ENCODE measurements at regions not wholly inside any gene's neighbourhood (a gene's known extent, or its start where the extent isn't known, plus 50 kb on each side); places are given as distances from the start of the nearest gene placed in this dataset.

DNA sequence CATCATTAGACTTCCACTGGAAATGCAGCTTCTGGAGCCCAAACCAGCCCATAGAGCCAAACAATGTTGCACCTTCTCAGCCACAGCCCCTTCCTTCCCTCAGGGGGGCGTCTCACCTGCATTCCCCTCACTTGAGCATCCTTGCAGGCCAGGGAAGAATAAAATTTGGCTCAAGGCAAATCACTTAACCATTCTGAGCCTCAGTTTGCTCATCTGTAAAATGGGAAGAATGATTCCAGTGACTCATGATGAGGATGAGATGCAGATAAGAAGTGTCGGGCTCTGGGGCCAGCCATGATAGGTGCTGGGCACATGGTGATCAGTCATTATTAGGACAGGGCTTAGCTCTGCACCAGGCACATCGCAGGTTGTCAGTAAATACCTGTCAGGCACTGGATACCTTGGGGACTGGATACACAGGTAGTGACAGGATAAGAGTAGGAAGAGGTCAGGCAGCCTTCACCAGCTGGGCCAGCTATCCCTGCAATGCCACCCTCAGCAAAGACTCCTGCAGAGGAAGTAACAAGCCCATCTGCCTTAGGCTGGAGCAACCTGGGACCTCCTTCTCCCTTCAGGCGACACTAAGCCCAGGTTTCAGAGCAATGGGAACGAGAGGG lies 208.0 kb upstream of the TNRC6C start:
- Histone ChIP-seq H3K4me3 (ENCODE audit: low read depth, low read length) (no peak overlapping the region), H3K9ac (ENCODE audit: low read length) (no peak overlapping the region), H3K27me3 (ENCODE audit: control insufficient read depth, insufficient read depth, low read length) (peaks cover 4% of the 10 kb centered on the region; the same call in 1 of the 2 replicates), H3K4me1 (ENCODE audit: control insufficient read depth, insufficient read depth, low read length) (peaks cover 13% of the 10 kb centered on the region), H3K36me3 (ENCODE audit: control insufficient read depth, insufficient read depth, low read length) (no peaks in the 10 kb centered on the region), H3K27ac (ENCODE audit: low read depth, low read length) (no peak overlapping the region), H3K9me3 (ENCODE audit: control insufficient read depth, insufficient read depth, low read depth, low read length) (peaks cover 9% of the 10 kb centered on the region)

DNA sequence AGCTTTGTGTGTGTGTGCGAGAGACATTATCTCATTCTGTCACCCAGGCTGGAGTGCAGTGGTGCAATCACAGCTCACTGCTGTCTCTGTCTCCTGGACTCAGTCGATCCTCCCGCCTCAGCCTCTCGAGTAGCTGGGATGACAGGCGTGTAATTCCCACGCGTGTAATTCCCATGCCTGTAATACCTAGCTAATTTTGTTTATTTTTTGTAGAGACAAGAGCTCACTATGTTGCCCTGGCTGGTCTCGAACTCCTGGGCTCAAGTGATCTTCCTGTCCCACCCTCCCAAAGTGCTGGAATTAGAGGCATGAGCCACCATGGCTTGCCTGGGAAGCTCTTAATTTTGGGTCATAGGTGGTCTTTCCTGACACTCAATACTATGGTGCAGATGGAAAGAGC lies 205.3 kb upstream of the TNRC6C start:
- Histone ChIP-seq H3K4me3 (ENCODE audit: low read depth, low read length) (no peak overlapping the region), H3K36me3 (ENCODE audit: control insufficient read depth, insufficient read depth, low read length) (no peaks in the 10 kb centered on the region), H3K27ac (ENCODE audit: low read depth, low read length) (no peak overlapping the region), H3K4me1 (ENCODE audit: control insufficient read depth, insufficient read depth, low read length) (peaks cover 7% of the 10 kb centered on the region), H3K27me3 (ENCODE audit: control insufficient read depth, insufficient read depth, low read length) (no peaks in the 10 kb centered on the region), H3K9ac (ENCODE audit: low read length) (no peak overlapping the region), H3K9me3 (ENCODE audit: control insufficient read depth, insufficient read depth, low read depth, low read length) (peaks cover 9% of the 10 kb centered on the region)

DNA sequence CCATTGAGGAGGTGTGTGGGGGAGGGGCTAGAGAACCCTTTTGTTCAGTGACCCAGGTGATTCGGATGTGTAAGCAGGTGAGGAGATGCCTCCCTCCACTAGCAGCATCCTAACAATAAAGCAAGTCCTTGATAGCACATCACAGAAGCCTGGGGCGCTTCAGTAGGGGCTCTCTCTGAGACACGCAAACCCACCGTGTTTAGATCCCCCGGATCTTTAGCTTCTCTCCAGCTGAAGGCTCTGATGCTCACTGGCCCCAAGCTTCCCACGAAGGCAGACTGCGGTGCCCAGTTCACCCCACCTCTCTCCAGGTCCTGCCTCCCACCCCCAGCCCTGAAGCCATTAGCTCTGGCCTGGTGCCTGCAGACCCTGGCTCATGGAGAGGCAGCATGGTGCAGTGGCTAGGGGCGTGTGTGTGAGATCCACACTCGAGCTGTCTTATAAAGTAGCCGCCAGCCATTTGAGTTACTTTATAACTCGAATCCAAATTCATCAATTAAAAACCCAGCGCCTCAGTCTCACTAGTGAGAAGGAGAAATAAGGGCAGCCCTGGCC lies 204.7 kb upstream of the TNRC6C start:
- Histone ChIP-seq H3K27me3 (ENCODE audit: control insufficient read depth, insufficient read depth, low read length) (no peaks in the 10 kb centered on the region), H3K9ac (ENCODE audit: low read length) (no peak overlapping the region), H3K9me3 (ENCODE audit: control insufficient read depth, insufficient read depth, low read depth, low read length) (peaks cover 9% of the 10 kb centered on the region), H3K36me3 (ENCODE audit: control insufficient read depth, insufficient read depth, low read length) (no peaks in the 10 kb centered on the region), H3K4me3 (ENCODE audit: low read depth, low read length) (no peak overlapping the region), H3K4me1 (ENCODE audit: control insufficient read depth, insufficient read depth, low read length) (peaks cover 6% of the 10 kb centered on the region), H3K27ac (ENCODE audit: low read depth, low read length) (no peak overlapping the region)

DNA sequence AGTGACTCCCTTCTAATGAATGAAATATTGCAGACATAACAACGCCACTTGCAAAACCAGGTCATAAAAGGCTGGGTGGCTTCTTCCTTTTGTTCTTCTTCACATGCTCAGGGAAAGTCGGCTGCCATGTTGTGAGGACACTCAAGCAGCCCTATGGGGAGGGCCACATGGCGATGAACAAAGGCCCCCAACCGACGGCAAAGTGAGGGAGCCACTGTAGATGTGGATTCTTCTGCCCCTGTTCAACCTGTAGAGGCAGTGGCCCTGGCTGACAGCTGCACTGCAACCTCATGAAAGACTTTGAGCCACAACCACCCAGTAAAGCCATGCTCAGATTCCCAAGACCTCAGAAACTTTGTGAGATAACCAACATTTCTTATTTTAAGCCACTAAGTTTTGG lies 203.5 kb upstream of the TNRC6C start:
- Histone ChIP-seq H3K9me3 (ENCODE audit: control insufficient read depth, insufficient read depth, low read depth, low read length) (peaks cover 9% of the 10 kb centered on the region), H3K27ac (ENCODE audit: low read depth, low read length) (no peak overlapping the region), H3K36me3 (ENCODE audit: control insufficient read depth, insufficient read depth, low read length) (no peaks in the 10 kb centered on the region), H3K9ac (ENCODE audit: low read length) (no peak overlapping the region), H3K4me3 (ENCODE audit: low read depth, low read length) (no peak overlapping the region), H3K27me3 (ENCODE audit: control insufficient read depth, insufficient read depth, low read length) (no peaks in the 10 kb centered on the region), H3K4me1 (ENCODE audit: control insufficient read depth, insufficient read depth, low read length) (no peaks in the 10 kb centered on the region)

DNA sequence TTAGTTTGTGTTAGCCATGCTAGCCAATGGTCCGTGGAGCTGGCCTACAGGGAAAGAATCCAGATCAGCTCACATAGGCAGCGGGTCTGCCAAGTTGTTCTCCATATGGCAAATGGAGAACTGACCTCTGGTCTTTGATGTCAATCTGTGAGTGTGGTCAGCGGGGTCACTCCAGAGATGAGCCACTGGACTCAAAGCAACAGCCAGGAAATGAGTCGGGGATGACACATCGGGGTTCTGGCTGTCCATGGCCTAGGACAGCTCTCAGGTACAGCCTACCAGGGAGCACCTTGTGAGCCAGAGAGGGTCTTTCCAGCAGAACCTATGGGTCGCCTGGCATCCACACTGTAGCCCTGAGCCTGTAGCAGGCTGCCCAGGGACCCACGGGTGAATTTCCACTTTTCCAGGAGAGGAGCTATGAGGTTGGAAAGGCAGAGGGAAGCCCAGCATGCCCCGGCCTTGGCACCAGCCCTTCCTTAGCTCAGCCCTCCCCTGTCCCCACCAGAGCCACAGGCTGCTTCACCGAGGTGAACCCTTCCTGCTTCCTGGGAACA lies 203.0 kb upstream of the TNRC6C start:
- Histone ChIP-seq H3K36me3 (ENCODE audit: control insufficient read depth, insufficient read depth, low read length) (no peaks in the 10 kb centered on the region), H3K4me1 (ENCODE audit: control insufficient read depth, insufficient read depth, low read length) (no peaks in the 10 kb centered on the region), H3K27ac (ENCODE audit: low read depth, low read length) (no peak overlapping the region), H3K4me3 (ENCODE audit: low read depth, low read length) (no peak overlapping the region), H3K9me3 (ENCODE audit: control insufficient read depth, insufficient read depth, low read depth, low read length) (peaks cover 9% of the 10 kb centered on the region), H3K9ac (ENCODE audit: low read length) (no peak overlapping the region), H3K27me3 (ENCODE audit: control insufficient read depth, insufficient read depth, low read length) (no peaks in the 10 kb centered on the region)

DNA sequence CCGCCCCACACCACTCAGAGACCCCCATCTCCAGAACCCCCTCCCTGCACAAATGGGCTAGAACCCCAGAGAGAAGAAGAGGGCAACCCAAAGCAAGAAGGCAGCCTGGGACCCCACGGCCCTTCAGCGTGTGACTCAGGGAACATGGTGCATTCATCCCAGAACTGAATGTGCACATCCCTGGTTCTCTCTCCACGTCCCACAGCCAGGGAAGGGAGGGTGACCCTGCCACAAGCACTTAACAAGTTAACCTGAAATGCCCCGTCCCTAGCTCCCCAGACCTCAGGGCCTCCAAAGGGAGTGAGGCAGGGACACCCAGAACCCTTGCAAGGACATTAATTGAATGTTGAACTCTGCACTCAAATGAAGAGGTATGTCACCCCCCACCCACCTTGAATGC lies 202.5 kb upstream of the TNRC6C start:
- H3K27me3 ChIP-seq (ENCODE audit: control insufficient read depth, insufficient read depth, low read length), result no peaks in the 10 kb centered on the region

DNA sequence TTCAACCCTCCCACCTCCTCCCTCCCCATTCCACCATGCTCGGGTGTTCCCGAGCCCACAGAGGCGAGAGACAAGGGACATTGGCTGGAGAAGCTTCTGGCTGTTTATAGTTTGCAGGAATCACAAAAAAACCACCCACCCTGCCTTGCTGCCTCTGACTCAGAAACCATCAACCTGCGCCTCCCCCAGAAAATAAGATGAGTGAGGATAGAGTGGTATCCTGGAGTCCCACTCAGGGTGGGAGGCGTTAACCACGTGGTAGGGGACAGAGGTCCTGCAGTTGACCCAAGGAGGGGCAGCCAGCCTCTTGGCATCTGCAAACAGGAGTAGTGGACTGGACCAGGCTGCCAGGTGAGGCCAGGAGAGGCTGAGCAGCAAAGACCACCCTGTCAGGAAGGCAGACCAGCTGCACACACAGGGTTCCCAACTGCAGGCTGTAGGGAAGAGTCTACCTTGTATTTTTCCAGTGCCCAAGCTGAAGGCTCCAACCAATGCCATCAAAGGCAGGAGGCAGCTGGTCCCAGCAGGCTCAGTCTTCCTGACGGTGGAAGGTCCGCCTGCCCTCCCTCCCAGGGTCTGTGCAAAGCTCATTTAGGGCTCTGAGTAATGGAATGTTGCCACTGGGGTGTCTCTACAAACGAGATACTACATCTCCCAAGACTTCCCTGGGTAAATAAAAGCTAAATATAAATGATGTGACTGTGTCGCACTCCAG lies 201.5 kb upstream of the TNRC6C start:
- no peaks in the 10 kb centered on the region for H3K27me3 ChIP-seq (ENCODE audit: control insufficient read depth, insufficient read depth, low read length)
- H3K27ac ChIP-seq (ENCODE audit: low read depth, low read length), result no peak overlapping the region
- H3K4me1 ChIP-seq (ENCODE audit: control insufficient read depth, insufficient read depth, low read length), result no peaks in the 10 kb centered on the region
- no peaks in the 10 kb centered on the region for H3K36me3 ChIP-seq (ENCODE audit: control insufficient read depth, insufficient read depth, low read length)
- H3K9ac ChIP-seq (ENCODE audit: low read length), result no peak overlapping the region
- H3K9me3 ChIP-seq (ENCODE audit: control insufficient read depth, insufficient read depth, low read depth, low read length), result peaks cover 9% of the 10 kb centered on the region
- H3K4me3 ChIP-seq (ENCODE audit: low read depth, low read length), result no peak overlapping the region

More for the DNA sequence above, 202.5 kb upstream of the TNRC6C start:
- Histone ChIP-seq H3K4me1 (ENCODE audit: control insufficient read depth, insufficient read depth, low read length) (no peaks in the 10 kb centered on the region), H3K27ac (ENCODE audit: low read depth, low read length) (no peak overlapping the region), H3K4me3 (ENCODE audit: low read depth, low read length) (no peak overlapping the region), H3K9ac (ENCODE audit: low read length) (no peak overlapping the region), H3K36me3 (ENCODE audit: control insufficient read depth, insufficient read depth, low read length) (no peaks in the 10 kb centered on the region), H3K9me3 (ENCODE audit: control insufficient read depth, insufficient read depth, low read depth, low read length) (peaks cover 9% of the 10 kb centered on the region)

DNA sequence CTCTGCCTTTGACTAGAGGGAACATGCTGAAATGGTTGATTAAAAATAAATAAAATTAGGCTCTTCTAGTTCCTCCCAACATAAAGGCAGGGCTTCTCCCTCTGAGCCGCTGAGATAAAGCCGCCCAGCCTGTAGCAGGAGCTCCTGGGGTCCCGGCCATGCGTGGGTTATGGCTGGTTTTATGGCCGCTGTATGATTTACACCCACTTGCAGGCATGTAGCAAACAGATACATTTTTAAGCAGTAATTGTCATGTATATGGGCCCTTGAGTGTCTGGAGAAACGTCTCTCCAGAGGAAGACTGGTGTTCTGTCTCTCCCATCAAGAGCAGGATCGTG lies 201.0 kb upstream of the TNRC6C start:
- H3K9me3 ChIP-seq (ENCODE audit: control insufficient read depth, insufficient read depth, low read depth, low read length), result peaks cover 9% of the 10 kb centered on the region
- no peaks in the 10 kb centered on the region for H3K27me3 ChIP-seq (ENCODE audit: control insufficient read depth, insufficient read depth, low read length)
- no peak overlapping the region for H3K27ac ChIP-seq (ENCODE audit: low read depth, low read length)
- no peaks in the 10 kb centered on the region for H3K36me3 ChIP-seq (ENCODE audit: control insufficient read depth, insufficient read depth, low read length)
- H3K4me3 ChIP-seq (ENCODE audit: low read depth, low read length), result no peak overlapping the region
- H3K4me1 ChIP-seq (ENCODE audit: control insufficient read depth, insufficient read depth, low read length), result no peaks in the 10 kb centered on the region
- H3K9ac ChIP-seq (ENCODE audit: low read length), result no peak overlapping the region

DNA sequence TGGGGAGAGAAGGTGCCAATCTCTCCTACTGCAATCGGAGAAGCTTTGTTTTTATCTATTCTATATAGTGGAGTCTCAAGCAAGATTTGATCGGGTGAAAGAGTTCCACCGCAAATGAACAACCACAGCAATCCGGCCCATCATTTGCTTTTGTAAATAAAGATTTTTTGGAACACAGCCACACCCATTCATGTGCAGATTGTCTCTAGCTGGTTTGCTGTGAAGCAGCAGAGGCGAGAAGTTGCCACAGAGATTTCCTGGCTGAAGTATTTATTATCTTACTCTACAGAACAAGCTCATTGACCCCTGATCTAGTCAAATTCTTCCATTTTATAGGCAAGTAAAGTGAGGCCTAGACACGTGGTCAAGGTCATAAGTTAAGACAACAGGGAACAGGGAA lies 195.5 kb upstream of the TNRC6C start:
- no peak overlapping the region for H3K9ac ChIP-seq (ENCODE audit: low read length)
- H3K27me3 ChIP-seq (ENCODE audit: control insufficient read depth, insufficient read depth, low read length), result no peaks in the 10 kb centered on the region
- H3K27ac ChIP-seq (ENCODE audit: low read depth, low read length), result no peak overlapping the region
- H3K4me3 ChIP-seq (ENCODE audit: low read depth, low read length), result no peak overlapping the region
- H3K9me3 ChIP-seq (ENCODE audit: control insufficient read depth, insufficient read depth, low read depth, low read length), result no peaks in the 10 kb centered on the region
- H3K4me1 ChIP-seq (ENCODE audit: control insufficient read depth, insufficient read depth, low read length), result peaks cover 11% of the 10 kb centered on the region; the same call in 1 of the 2 replicates
- H3K36me3 ChIP-seq (ENCODE audit: control insufficient read depth, insufficient read depth, low read length), result no peaks in the 10 kb centered on the region

DNA sequence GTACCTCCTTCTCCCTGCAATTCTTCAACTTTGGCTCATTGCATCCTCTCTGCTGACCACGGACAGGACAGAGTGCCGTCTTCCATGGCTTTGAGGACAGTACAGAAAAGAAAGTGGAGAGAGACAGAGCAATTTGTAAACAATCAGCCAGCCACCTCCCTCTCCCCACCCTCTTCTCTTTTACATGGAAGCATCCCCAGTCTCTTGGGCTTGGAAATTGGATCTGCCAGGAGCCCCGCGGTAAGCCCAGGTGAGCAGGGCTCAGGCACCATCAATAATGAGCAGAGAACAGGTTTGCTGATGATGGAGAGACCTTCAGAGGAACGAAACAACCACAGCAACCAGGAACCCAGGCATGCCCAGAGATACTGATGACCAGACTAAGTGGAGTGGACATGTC lies 194.9 kb upstream of the TNRC6C start:
- H3K36me3 ChIP-seq (ENCODE audit: control insufficient read depth, insufficient read depth, low read length), result no peaks in the 10 kb centered on the region
- H3K9me3 ChIP-seq (ENCODE audit: control insufficient read depth, insufficient read depth, low read depth, low read length), result no peaks in the 10 kb centered on the region
- H3K4me1 ChIP-seq (ENCODE audit: control insufficient read depth, insufficient read depth, low read length), result peaks cover 11% of the 10 kb centered on the region; the same call in 1 of the 2 replicates
- no peak overlapping the region for H3K9ac ChIP-seq (ENCODE audit: low read length)
- H3K27ac ChIP-seq (ENCODE audit: low read depth, low read length), result no peak overlapping the region
- no peaks in the 10 kb centered on the region for H3K27me3 ChIP-seq (ENCODE audit: control insufficient read depth, insufficient read depth, low read length)
- H3K4me3 ChIP-seq (ENCODE audit: low read depth, low read length), result no peak overlapping the region

DNA sequence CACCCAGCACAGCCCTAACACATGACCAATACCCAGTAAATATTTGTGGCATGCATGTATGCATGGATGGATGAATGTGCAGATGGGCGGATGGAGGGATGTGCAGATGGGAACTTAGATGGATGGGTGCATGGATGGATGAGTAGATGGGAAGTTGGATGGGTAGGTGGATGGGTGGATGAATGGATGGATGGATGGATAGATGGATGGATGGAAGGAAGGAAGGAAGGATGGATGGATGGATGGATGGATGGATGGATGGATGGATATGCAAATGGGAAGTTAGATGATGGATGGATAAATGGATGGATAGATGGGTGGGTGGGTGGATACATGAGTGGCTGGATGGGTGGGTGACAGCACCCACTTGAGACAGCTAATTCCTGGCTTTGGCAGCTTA lies 193.2 kb upstream of the TNRC6C start:
- Histone ChIP-seq H3K4me3 (ENCODE audit: low read depth, low read length) (no peak overlapping the region), H3K9ac (ENCODE audit: low read length) (no peak overlapping the region), H3K27ac (ENCODE audit: low read depth, low read length) (no peak overlapping the region), H3K27me3 (ENCODE audit: control insufficient read depth, insufficient read depth, low read length) (no peaks in the 10 kb centered on the region), H3K4me1 (ENCODE audit: control insufficient read depth, insufficient read depth, low read length) (peaks cover 20% of the 10 kb centered on the region), H3K36me3 (ENCODE audit: control insufficient read depth, insufficient read depth, low read length) (no peaks in the 10 kb centered on the region), H3K9me3 (ENCODE audit: control insufficient read depth, insufficient read depth, low read depth, low read length) (no peaks in the 10 kb centered on the region)
